IMR-90 (cell line): ENCODE measurements at regions not wholly inside any gene's neighbourhood (a gene's known extent, or its start where the extent isn't known, plus 50 kb on each side); places are given as distances from the start of the nearest gene placed in this dataset.

Source experiments
- ATAC-seq: fragments of 200-7000 bp; cut with Tn5 transposase; 2 replicates; pipeline ENCODE4 v1.9.1; 2020; ENCODE audit warnings: low read depth, mild to moderate bottlenecking, moderate library complexity
- BruUV-seq: library from RNA; stranded (reverse); fragments of 400-500 nt; replicated peaks from 2 replicates; lab custom pipeline; 2021; lab: Mats Ljungman, UMichigan
- CTCF ChIA-PET: fragments of 300-600 bp; formaldehyde crosslinking; extraction: SDS; loops from one replicate; lab custom pipeline; 2021; ENCODE audit warnings: antibody characterized with exemption; lab: Yijun Ruan, JAX
- POLR2A ChIA-PET: fragments of 300-600 bp; sonication (Branson Sonifier 250); formaldehyde crosslinking; loops from one replicate; lab custom pipeline; 2022; ENCODE audit warnings: antibody characterized with exemption; ENCODE audit not compliant: unreplicated experiment; lab: Charles Lee
- DNase-seq: peaks from one replicate; pipeline ENCODE4 v3.0.0; 2013
- H2AFZ ChIP-seq: replicated peaks from 2 replicates; pipeline ENCODE3; 2013; ENCODE audit warnings: low read length, mild to moderate bottlenecking; ENCODE audit not compliant: poor library complexity
- H2AK5ac ChIP-seq: 2 replicates; pipeline ENCODE4 v1.6.1; 2013; ENCODE audit warnings: low read depth, low read length, inconsistent platforms
- H2AK9ac ChIP-seq: replicated peaks from 2 replicates; pipeline ENCODE3; 2013; ENCODE audit warnings: mild to moderate bottlenecking, low read depth, low read length, moderate library complexity; ENCODE audit not compliant: poor library complexity
- H2BK120ac ChIP-seq: 2 replicates; pipeline ENCODE4 v1.6.1; 2013; ENCODE audit warnings: low read depth, low read length, inconsistent platforms
- H2BK15ac ChIP-seq: 3 replicates; pipeline ENCODE4 v1.6.1; 2013; ENCODE audit warnings: low read depth, low read length, inconsistent platforms
- H2BK20ac ChIP-seq: 2 replicates; pipeline ENCODE4 v1.6.1; 2013; ENCODE audit warnings: low read depth, mild to moderate bottlenecking, inconsistent platforms, low read length, moderate library complexity
- H2BK5ac ChIP-seq: 2 replicates; pipeline ENCODE4 v1.6.1; 2013; ENCODE audit warnings: mild to moderate bottlenecking, low read depth, low read length, inconsistent platforms; ENCODE audit not compliant: poor library complexity, severe bottlenecking
- H3K14ac ChIP-seq: replicated peaks from 2 replicates; pipeline ENCODE4 v1.6.1; 2013; ENCODE audit warnings: low read depth, low read length, inconsistent platforms
- H3K18ac ChIP-seq: 2 replicates; pipeline ENCODE4 v1.6.1; 2013; ENCODE audit warnings: low read depth, low read length, control low read depth
- H3K23ac ChIP-seq: 2 replicates; pipeline ENCODE4 v1.6.1; 2013; ENCODE audit warnings: low read depth, low read length, inconsistent platforms
- H3K27ac ChIP-seq: 2 replicates; pipeline ENCODE4 v1.5.1; 2013; ENCODE audit warnings: mild to moderate bottlenecking, control low read depth, low read length; ENCODE audit not compliant: insufficient read depth
- H3K27me3 ChIP-seq: 2 replicates; pipeline ENCODE4 v1.6.1; 2013; ENCODE audit warnings: low read length; ENCODE audit not compliant: control insufficient read depth, insufficient read depth
- H3K36me3 ChIP-seq: 2 replicates; pipeline ENCODE4 v1.6.1; 2013; ENCODE audit warnings: low read length, mixed read lengths; ENCODE audit not compliant: control insufficient read depth, insufficient read depth
- H3K4ac ChIP-seq: 2 replicates; pipeline ENCODE4 v1.6.1; 2013; ENCODE audit warnings: low read depth, low read length, inconsistent platforms
- H3K4me1 ChIP-seq: 2 replicates; pipeline ENCODE4 v1.6.1; 2013; ENCODE audit warnings: low read length, mixed read lengths; ENCODE audit not compliant: control insufficient read depth, insufficient read depth
- H3K4me2 ChIP-seq: 2 replicates; pipeline ENCODE4 v1.6.1; 2013; ENCODE audit warnings: low read depth, mild to moderate bottlenecking, control low read depth, low read length, moderate library complexity
- H3K4me3 ChIP-seq: 2 replicates; pipeline ENCODE4 v1.5.1; 2013; ENCODE audit warnings: low read depth, mild to moderate bottlenecking, control low read depth, low read length, moderate library complexity; ENCODE audit not compliant: insufficient read depth
- H3K56ac ChIP-seq: 2 replicates; pipeline ENCODE4 v1.6.1; 2013; ENCODE audit warnings: low read length, inconsistent platforms; ENCODE audit not compliant: insufficient read depth; ENCODE audit errors: extremely low read depth
- H3K79me1 ChIP-seq, 2 experiments: 2 replicates each; pipeline ENCODE4 v1.6.1; 2013; ENCODE audit warnings: low read length in 2 of 2, inconsistent platforms in 1 of 2, low read depth in 1 of 2
- H3K9ac ChIP-seq: 2 replicates; pipeline ENCODE4 v1.6.1; 2013; ENCODE audit warnings: low read depth, low read length, control low read depth
- H3K9me1 ChIP-seq: 2 replicates; pipeline ENCODE4 v1.6.1; 2013; ENCODE audit warnings: low read length, inconsistent platforms; ENCODE audit not compliant: insufficient read depth
- H3K9me3 ChIP-seq: 2 replicates; pipeline ENCODE4 v1.6.1; 2013; ENCODE audit warnings: low read length; ENCODE audit not compliant: control insufficient read depth, insufficient read depth
- H4K20me1 ChIP-seq: 2 replicates; pipeline ENCODE4 v1.6.1; 2013; ENCODE audit warnings: low read length, inconsistent platforms; ENCODE audit not compliant: insufficient read depth
- H4K5ac ChIP-seq: 2 replicates; pipeline ENCODE4 v1.6.1; 2013; ENCODE audit warnings: mild to moderate bottlenecking, low read depth, low read length, control low read depth
- H4K8ac ChIP-seq, 2 experiments: 2 replicates each; pipeline ENCODE4 v1.6.1; 2013; ENCODE audit warnings: low read depth in 2 of 2, low read length in 2 of 2, control low read depth in 1 of 2, inconsistent platforms in 1 of 2
- H4K91ac ChIP-seq: 2 replicates; pipeline ENCODE4 v1.6.1; 2013; ENCODE audit warnings: low read depth, low read length, inconsistent platforms; ENCODE audit not compliant: insufficient read depth
- POLR2A ChIP-seq: IDR thresholded peaks from 2 replicates; pipeline ENCODE4 v1.6.1; 2012; ENCODE audit warnings: mild to moderate bottlenecking, low read depth, low read length
- WGBS, 2 experiments: methylation state at CpG; one replicate each; pipeline versions ENCODE4 v1.1.5 to v1.1.7; 2013; ENCODE audit warnings: missing lambda C conversion rate in 2 of 2; ENCODE audit not compliant: insufficient read length in 1 of 2; ENCODE audit errors: extremely low coverage in 2 of 2; 5-methylcytosine and 5-hydroxymethylcytosine counted together
- dilution Hi-C: fragments of 300-500 bp; cut with HindIII; formaldehyde crosslinking; loops from one replicate; pipeline ENCODE4 v1.14.3; 2018; ENCODE audit warnings: low sequenced_read_pairs; ENCODE audit not compliant: unreplicated experiment
- in situ Hi-C: fragments of 300-500 bp; cut with MboI; formaldehyde crosslinking; loops from 3 replicates; pipeline ENCODE4 v1.14.3; 2019; ENCODE audit warnings: low sequenced_read_pairs, inconsistent platforms, mixed read lengths
- intact Hi-C: fragments of 100-400 bp; cut with micrococcal nuclease; formaldehyde crosslinking; loops from 2 replicates; pipeline ENCODE4 v1.10.0; 2022
- TF ChIP-seq, protein P1 (sequence below): fragments of 150-350 bp; IDR thresholded peaks from 2 replicates; pipeline ENCODE4 v1.6.1; 2017; ENCODE audit warnings: mild to moderate bottlenecking, antibody characterized with exemption, low read length, low read depth

- ATAC-seq (no peak), DNase-seq (no peak)
- H3K27ac ChIP-seq = no peak overlapping the region
- no peaks in the 10 kb centered on the region for H3K36me3 ChIP-seq
- no peak overlapping the region for H2BK120ac ChIP-seq
- H4K8ac ChIP-seq = 0 out of 4 replicates have a peak overlapping the region, but pooled peaks of 1 of the 2 experiments have one; percentile 13
- no peak overlapping the region for H3K56ac ChIP-seq
- no peak overlapping the region for H2AK9ac ChIP-seq
- H2BK20ac ChIP-seq = no peak overlapping the region
- ChIA-PET CTCF (no interaction called here), POLR2A (no interaction called here)
- peaks cover 0 to 12% of the 10 kb centered on the region in 2 experiments; a peak in 2 of 4 replicates for H3K79me1 ChIP-seq
- 0 out of 2 replicates have a peak overlapping the region, but pooled peaks have one; percentile 15 for H3K14ac ChIP-seq
- no peak overlapping the region for H4K91ac ChIP-seq
- no peak overlapping the region for H3K4me2 ChIP-seq
- H2BK15ac ChIP-seq = no peak overlapping the region
- no CpG with 5 or more reads among the region's 4 CpGs for WGBS, 2 experiments
- no peak for TF ChIP-seq POLR2A
- TF ChIP-seq, protein P1, sequence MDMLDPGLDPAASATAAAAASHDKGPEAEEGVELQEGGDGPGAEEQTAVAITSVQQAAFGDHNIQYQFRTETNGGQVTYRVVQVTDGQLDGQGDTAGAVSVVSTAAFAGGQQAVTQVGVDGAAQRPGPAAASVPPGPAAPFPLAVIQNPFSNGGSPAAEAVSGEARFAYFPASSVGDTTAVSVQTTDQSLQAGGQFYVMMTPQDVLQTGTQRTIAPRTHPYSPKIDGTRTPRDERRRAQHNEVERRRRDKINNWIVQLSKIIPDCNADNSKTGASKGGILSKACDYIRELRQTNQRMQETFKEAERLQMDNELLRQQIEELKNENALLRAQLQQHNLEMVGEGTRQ = no peak
- H2BK5ac ChIP-seq = no peak overlapping the region
- no TSS peak for BruUV-seq
- no peak overlapping the region for H3K9ac ChIP-seq
- no peak overlapping the region for H2AK5ac ChIP-seq
- no peaks in the 10 kb centered on the region for H4K20me1 ChIP-seq
- no peak overlapping the region for H3K4ac ChIP-seq
- in situ Hi-C loops = no loop called here
- intact Hi-C loops = no loop called here
- no peak overlapping the region for H3K4me3 ChIP-seq
- H4K5ac ChIP-seq = 0 out of 2 replicates have a peak overlapping the region, but pooled peaks have one; percentile 13
- H3K4me1 ChIP-seq = no peaks in the 10 kb centered on the region; the same call in 1 of the 2 replicates
- dilution Hi-C loops = no loop called here
- H3K9me1 ChIP-seq = peaks cover 8% of the 10 kb centered on the region; the same call in 1 of the 2 replicates
- 0 out of 2 replicates have a peak overlapping the region, but pooled peaks have one; percentile 51 for H3K23ac ChIP-seq
- H3K27me3 ChIP-seq = no peaks in the 10 kb centered on the region
- no peak overlapping the region for H3K18ac ChIP-seq
- H3K9me3 ChIP-seq = no peaks in the 10 kb centered on the region
- no peak overlapping the region for H2AFZ ChIP-seq
Observed at GRCh38 chr7:22952306-22953015, 61.5 kb downstream of the HYCC1 start.
